ENCODE measurements at regions not wholly inside any gene's neighbourhood (a gene's known extent, or its start where the extent isn't known, plus 50 kb on each side); places are given as distances from the start of the nearest gene placed in this dataset.

DNA sequence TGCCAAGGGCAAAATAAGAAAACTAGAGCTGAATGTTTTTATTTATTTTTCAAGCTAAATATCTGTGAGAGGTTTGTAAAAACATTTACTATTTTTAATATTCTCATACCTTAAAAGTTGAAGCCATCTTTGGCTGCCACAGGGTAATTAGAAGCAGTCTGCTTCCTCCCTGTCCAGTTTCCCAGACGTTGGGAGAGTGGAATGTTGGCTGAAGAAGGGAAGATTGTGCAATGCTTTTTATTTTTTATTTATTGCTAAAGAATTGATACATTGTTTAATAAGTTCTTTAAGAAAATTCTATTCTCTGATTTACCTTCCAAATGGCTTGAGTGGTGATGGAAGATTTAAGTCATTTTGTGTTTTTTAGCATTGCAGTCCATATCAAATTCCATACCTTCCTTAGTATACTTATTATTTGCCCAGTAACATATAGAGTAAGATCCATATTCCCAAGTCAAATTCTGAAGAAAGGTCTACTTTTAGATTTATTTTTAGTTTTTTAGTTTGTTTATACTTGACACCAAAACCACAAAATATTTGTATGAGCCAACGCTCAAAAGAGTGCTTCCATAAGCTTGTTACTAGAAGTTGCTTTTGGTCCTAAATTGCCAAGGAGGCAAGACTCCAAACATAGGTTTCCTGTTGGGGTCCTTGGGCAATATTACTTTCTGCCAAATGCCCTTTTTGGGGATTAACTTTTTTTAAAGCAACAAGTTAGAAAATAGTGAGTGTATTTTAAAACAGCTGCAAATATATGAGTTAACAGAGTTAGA, 124.0 kb upstream of the CPM start:
- no peak overlapping the region for H3K4me3 ChIP-seq (ENCODE audit: low read depth in 1 of 2, low read length in 2 of 2)
- H3K4me1 ChIP-seq (ENCODE audit: control insufficient read depth in 2 of 2, insufficient read depth in 2 of 2, low read length in 1 of 2): no peaks in the 10 kb centered on the region
- H3K27me3 ChIP-seq (ENCODE audit: control insufficient read depth in 1 of 2, insufficient read depth in 2 of 2, low read length in 2 of 2): no peaks in the 10 kb centered on the region
- H3K9me3 ChIP-seq (ENCODE audit: control insufficient read depth in 2 of 2, insufficient read depth in 1 of 2, low read depth in 1 of 2, low read length in 1 of 2): no peaks in the 10 kb centered on the region
- H3K36me3 ChIP-seq (ENCODE audit: control insufficient read depth in 2 of 2, insufficient read depth in 2 of 2, low read length in 1 of 2): no peaks in the 10 kb centered on the region
- WGBS, 2 donors: 32 to 44% methylated on average over 2 of the region's 2 CpGs
- no peak overlapping the region for H3K27ac ChIP-seq (ENCODE audit: low read depth in 2 of 2, low read length in 1 of 2)

DNA sequence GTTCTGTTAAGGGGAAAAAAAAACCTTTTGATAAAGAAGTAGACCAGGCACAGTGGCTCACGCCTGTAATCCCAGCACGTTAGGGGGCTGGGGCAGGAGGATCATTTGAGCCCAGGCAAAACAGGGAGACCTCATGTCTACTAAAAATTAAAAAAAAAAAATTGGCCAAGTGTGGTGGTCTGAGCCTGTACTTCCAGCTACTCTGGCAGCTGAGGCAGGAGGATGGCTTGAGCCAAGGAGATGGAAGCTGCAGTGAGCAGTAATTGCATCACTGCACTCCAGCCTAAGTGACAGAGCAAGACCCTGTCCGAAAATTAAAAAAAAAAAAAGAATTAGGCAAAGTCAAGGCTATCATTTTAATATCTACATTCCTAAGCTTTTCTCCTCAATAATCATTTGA, 124.8 kb upstream of the CPM start:
- Histone ChIP-seq H3K4me1 (ENCODE audit: control insufficient read depth in 2 of 2, insufficient read depth in 2 of 2, low read length in 1 of 2) (no peaks in the 10 kb centered on the region), H3K4me3 (ENCODE audit: low read depth in 1 of 2, low read length in 2 of 2) (no peak overlapping the region), H3K9me3 (ENCODE audit: control insufficient read depth in 2 of 2, insufficient read depth in 1 of 2, low read depth in 1 of 2, low read length in 1 of 2) (no peaks in the 10 kb centered on the region), H3K27me3 (ENCODE audit: control insufficient read depth in 1 of 2, insufficient read depth in 2 of 2, low read length in 2 of 2) (no peaks in the 10 kb centered on the region), H3K36me3 (ENCODE audit: control insufficient read depth in 2 of 2, insufficient read depth in 2 of 2, low read length in 1 of 2) (no peaks in the 10 kb centered on the region), H3K27ac (ENCODE audit: low read depth in 2 of 2, low read length in 1 of 2) (no peak overlapping the region)
- 71 to 73% methylated on average over 3 of the region's 3 CpGs for WGBS, 2 donors

DNA sequence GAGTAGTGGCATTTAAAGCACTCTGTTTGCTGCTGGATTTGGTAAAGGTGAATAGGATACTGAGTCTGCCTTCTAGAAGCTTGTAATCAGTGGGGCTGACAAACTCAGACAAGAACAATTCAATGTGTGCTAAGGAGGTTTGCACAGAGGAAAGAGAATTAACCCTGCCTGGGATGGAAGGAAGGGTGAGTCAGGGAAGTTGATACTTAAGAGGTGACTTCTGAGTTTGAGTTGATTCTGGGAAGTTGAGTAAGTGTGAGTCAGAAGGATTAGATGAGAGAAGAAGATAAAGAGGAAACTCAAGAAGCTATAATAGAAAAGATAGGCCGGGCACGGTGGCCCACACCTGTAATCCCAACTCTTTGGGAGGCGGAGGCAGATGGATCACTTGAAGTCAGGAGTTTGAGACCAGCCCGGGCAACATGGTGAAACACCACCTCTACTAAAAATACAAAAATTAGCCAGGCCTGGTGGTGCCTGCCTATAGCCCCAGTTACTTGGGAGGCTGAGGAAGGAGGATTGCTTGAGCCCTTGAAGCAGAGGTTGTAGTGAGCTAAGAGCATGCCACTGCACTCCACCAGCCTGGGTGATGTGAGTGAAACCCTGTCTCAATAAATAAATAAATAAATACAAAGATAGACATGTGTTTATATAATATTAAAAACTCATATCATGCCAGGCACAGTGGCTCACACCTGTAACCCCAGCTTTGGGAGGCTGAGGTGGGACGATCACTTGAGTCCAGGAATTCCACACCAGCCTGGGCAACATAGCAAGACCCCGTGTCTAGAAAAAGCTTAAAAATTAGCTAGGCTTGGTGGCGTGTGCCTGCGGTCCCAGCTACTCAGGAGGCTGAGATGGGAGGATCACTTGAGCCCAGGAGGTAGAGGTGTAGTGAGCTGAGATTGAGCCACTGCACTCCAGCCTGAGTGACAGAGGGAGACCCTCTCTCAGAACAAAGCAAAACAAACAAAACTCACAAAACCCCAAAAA, 126.8 kb upstream of the CPM start:
- H3K36me3 ChIP-seq (ENCODE audit: control insufficient read depth in 2 of 2, insufficient read depth in 2 of 2, low read length in 1 of 2): no peaks in the 10 kb centered on the region
- H3K4me3 ChIP-seq (ENCODE audit: low read depth in 1 of 2, low read length in 2 of 2): no peak overlapping the region
- no peaks in the 10 kb centered on the region for H3K9me3 ChIP-seq (ENCODE audit: control insufficient read depth in 2 of 2, insufficient read depth in 1 of 2, low read depth in 1 of 2, low read length in 1 of 2)
- 76 to 82% methylated on average over 8 of the region's 8 CpGs for WGBS, 2 donors
- H3K27ac ChIP-seq (ENCODE audit: low read depth in 2 of 2, low read length in 1 of 2): no peak overlapping the region
- H3K27me3 ChIP-seq (ENCODE audit: control insufficient read depth in 1 of 2, insufficient read depth in 2 of 2, low read length in 2 of 2): no peaks in the 10 kb centered on the region
- H3K4me1 ChIP-seq (ENCODE audit: control insufficient read depth in 2 of 2, insufficient read depth in 2 of 2, low read length in 1 of 2): no peaks in the 10 kb centered on the region

DNA sequence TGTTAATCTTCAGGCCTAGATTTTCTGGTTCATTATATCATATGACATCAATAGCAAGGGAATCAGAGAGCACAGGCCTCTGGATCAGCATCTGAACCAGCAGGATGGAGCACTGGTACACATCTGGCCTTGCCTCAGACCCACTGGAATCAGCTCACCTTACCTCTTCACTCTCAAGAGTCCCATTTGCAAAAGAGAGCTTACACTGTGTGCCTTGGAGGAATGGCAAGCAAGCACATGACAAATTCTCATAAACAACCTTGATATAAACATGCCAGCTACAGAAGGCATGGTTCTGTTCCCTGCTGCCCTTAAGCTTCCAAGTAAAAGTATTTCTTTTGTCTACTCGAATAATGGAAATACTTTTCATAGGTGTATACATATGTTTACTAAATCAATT, 128.6 kb upstream of the CPM start:
- no peaks in the 10 kb centered on the region for H3K4me1 ChIP-seq (ENCODE audit: control insufficient read depth in 2 of 2, insufficient read depth in 2 of 2, low read length in 1 of 2)
- H3K4me3 ChIP-seq (ENCODE audit: low read depth in 1 of 2, low read length in 2 of 2): no peak overlapping the region
- no peaks in the 10 kb centered on the region for H3K9me3 ChIP-seq (ENCODE audit: control insufficient read depth in 2 of 2, insufficient read depth in 1 of 2, low read depth in 1 of 2, low read length in 1 of 2)
- no peaks in the 10 kb centered on the region for H3K27me3 ChIP-seq (ENCODE audit: control insufficient read depth in 1 of 2, insufficient read depth in 2 of 2, low read length in 2 of 2)
- 51 to 62% methylated on average over 1 of the region's 1 CpG for WGBS, 2 donors
- H3K27ac ChIP-seq (ENCODE audit: low read depth in 2 of 2, low read length in 1 of 2): no peak overlapping the region
- H3K36me3 ChIP-seq (ENCODE audit: control insufficient read depth in 2 of 2, insufficient read depth in 2 of 2, low read length in 1 of 2): no peaks in the 10 kb centered on the region

DNA sequence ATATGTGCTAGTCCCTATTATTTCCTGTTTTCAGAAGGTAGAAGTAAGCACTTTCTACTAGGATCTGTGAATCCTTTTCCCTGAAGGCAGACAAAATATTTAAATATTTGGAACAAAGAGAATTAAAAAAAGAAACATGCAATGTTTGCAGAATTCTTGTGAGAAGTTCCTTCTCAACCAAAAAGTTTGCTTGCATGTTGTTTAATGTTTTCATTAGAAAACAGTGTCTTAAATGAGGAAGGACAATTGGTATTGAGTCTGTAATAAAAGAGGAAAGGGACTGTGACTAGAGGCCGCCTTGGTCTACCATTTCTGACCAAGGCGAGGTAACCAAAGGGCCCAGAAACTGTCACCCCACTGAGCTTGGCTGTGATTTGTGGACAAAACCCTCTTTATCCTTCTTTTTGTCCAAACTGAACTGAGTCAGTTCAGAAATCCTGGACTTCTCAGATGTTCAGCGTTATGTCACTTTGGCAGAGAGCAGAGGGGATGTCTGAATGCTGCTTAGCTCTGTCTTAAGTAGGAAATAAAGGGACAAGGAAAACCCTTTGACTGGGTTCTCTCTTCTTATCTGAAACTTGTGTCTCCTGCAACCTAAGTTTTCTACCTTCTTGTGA, 129.8 kb upstream of the CPM start:
- no peak overlapping the region for H3K4me3 ChIP-seq (ENCODE audit: low read depth in 1 of 2, low read length in 2 of 2)
- H3K27me3 ChIP-seq (ENCODE audit: control insufficient read depth in 1 of 2, insufficient read depth in 2 of 2, low read length in 2 of 2): no peaks in the 10 kb centered on the region
- no peaks in the 10 kb centered on the region for H3K9me3 ChIP-seq (ENCODE audit: control insufficient read depth in 2 of 2, insufficient read depth in 1 of 2, low read depth in 1 of 2, low read length in 1 of 2)
- no peaks in the 10 kb centered on the region for H3K4me1 ChIP-seq (ENCODE audit: control insufficient read depth in 2 of 2, insufficient read depth in 2 of 2, low read length in 1 of 2)
- no peak overlapping the region for H3K27ac ChIP-seq (ENCODE audit: low read depth in 2 of 2, low read length in 1 of 2)
- whole genome bisulfite sequencing, 2 donors: 76 to 85% methylated on average over 3 of the region's 3 CpGs
- no peaks in the 10 kb centered on the region for H3K36me3 ChIP-seq (ENCODE audit: control insufficient read depth in 2 of 2, insufficient read depth in 2 of 2, low read length in 1 of 2)

DNA sequence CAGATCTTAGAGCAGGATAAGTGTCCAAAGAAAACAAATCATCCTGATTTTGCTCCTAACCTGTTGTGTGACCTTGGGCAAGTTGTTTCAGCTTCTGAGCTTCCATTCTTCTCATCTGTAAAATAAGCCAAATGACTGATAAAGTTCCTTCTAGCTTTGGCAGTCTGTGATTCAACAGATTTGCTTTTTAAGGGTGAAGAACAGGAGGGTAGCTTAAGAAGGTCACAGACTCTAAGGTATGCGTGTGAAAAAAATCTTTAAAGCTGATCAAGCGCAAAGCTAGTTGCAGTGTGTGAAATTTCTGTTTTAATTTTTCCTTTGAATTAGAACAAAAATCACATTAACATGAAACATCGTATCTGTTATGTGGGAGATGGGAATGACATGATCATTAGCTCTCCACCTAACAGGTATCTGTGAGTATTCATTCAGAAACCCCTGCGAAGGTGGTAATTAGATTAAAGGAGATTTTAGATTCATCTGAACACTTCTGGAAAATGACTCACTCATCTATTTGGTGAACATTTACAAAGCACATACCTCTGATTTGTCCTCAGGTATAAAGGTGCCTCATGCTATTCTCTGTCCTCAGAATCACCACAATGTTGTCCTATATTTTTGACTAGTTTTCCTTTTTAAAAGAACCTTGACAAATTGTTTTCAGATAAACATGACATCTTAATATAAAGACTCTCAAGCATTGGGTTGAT, 131.9 kb upstream of the CPM start:
- 84 to 87% methylated on average over 4 of the region's 4 CpGs for WGBS, 2 donors
- no peaks in the 10 kb centered on the region for H3K4me1 ChIP-seq (ENCODE audit: control insufficient read depth in 2 of 2, insufficient read depth in 2 of 2, low read length in 1 of 2)
- H3K4me3 ChIP-seq (ENCODE audit: low read depth in 1 of 2, low read length in 2 of 2): no peak overlapping the region
- H3K9me3 ChIP-seq (ENCODE audit: control insufficient read depth in 2 of 2, insufficient read depth in 1 of 2, low read depth in 1 of 2, low read length in 1 of 2): no peaks in the 10 kb centered on the region
- no peak overlapping the region for H3K27ac ChIP-seq (ENCODE audit: low read depth in 2 of 2, low read length in 1 of 2)
- no peaks in the 10 kb centered on the region for H3K27me3 ChIP-seq (ENCODE audit: control insufficient read depth in 1 of 2, insufficient read depth in 2 of 2, low read length in 2 of 2)
- H3K36me3 ChIP-seq (ENCODE audit: control insufficient read depth in 2 of 2, insufficient read depth in 2 of 2, low read length in 1 of 2): no peaks in the 10 kb centered on the region

DNA sequence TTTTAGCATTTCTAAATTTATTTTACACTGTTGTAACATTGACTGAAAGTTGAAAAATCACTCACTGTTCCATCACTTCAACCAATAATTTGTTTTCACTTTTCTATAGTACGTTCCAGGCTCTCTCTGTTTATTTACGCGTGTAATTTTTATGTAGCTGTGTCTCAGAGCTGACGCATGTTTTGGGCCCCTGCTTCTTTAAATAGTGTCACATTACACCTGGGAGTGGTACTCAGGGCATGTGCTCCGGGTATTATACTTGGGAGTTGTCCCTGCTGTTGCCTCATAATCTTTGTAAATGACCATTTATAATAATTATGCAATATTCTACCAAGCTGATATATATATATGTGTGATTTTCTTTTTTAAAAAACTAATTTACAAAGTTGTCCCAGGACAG, 132.8 kb upstream of the CPM start:
- no peaks in the 10 kb centered on the region for H3K27me3 ChIP-seq (ENCODE audit: control insufficient read depth in 1 of 2, insufficient read depth in 2 of 2, low read length in 2 of 2)
- H3K4me3 ChIP-seq (ENCODE audit: low read depth in 1 of 2, low read length in 2 of 2): no peak overlapping the region
- H3K4me1 ChIP-seq (ENCODE audit: control insufficient read depth in 2 of 2, insufficient read depth in 2 of 2, low read length in 1 of 2): no peaks in the 10 kb centered on the region
- H3K27ac ChIP-seq (ENCODE audit: low read depth in 2 of 2, low read length in 1 of 2): no peak overlapping the region
- H3K9me3 ChIP-seq (ENCODE audit: control insufficient read depth in 2 of 2, insufficient read depth in 1 of 2, low read depth in 1 of 2, low read length in 1 of 2): no peaks in the 10 kb centered on the region
- 83 to 85% methylated on average over 5 of the region's 5 CpGs for whole genome bisulfite sequencing, 2 donors
- no peaks in the 10 kb centered on the region for H3K36me3 ChIP-seq (ENCODE audit: control insufficient read depth in 2 of 2, insufficient read depth in 2 of 2, low read length in 1 of 2)

DNA sequence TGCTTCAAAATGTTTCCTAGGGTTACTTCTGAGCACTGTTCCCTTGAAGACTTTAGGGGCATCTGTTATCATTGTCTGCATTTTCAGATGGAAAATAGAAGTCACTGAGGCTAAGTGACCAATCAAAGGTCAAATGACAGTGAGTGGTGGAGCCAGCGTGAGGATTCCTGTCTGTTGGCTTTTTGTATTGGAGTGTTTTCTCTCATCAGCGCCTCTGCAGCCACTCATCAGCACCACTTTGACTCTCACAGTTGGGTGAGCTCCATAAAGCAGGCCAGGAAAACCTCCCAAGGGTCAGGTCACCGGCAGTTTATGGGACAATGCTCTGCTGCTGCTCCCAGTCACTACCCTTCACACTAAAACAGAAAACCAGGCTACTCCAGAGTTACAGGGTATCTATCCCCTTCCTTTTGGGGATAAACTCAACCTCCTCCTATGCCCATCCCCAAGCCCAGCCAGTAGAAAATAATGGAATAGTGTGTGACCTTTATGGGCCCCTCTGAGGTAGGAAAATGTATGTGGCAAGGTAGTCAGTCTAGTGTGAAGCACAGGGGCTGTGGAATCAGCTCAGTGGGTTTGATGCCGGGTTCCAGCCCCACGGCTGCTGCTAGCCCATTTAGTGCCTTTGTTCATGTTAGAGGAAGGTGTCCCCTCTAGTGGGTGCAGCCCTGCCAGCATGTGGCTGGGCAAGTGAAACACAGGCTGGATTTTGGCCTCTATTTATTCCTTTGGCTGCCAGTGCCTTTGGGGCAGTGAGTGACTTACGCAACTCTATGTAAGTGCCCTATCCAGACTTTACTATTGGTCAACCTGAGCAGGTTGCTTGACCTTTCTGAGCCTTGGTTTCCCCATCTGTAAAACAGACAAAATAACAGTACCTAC, 133.8 kb upstream of the CPM start:
- H3K4me3 ChIP-seq (ENCODE audit: low read depth in 1 of 2, low read length in 2 of 2): no peak overlapping the region

More for the DNA sequence above, 133.8 kb upstream of the CPM start:
- no peaks in the 10 kb centered on the region for H3K9me3 ChIP-seq (ENCODE audit: control insufficient read depth in 2 of 2, insufficient read depth in 1 of 2, low read depth in 1 of 2, low read length in 1 of 2)
- no peaks in the 10 kb centered on the region for H3K27me3 ChIP-seq (ENCODE audit: control insufficient read depth in 1 of 2, insufficient read depth in 2 of 2, low read length in 2 of 2)
- no peaks in the 10 kb centered on the region for H3K36me3 ChIP-seq (ENCODE audit: control insufficient read depth in 2 of 2, insufficient read depth in 2 of 2, low read length in 1 of 2)
- H3K4me1 ChIP-seq (ENCODE audit: control insufficient read depth in 2 of 2, insufficient read depth in 2 of 2, low read length in 1 of 2): no peaks in the 10 kb centered on the region
- 91 to 92% methylated on average over 6 of the region's 6 CpGs for WGBS, 2 donors
- no peak overlapping the region for H3K27ac ChIP-seq (ENCODE audit: low read depth in 2 of 2, low read length in 1 of 2)
